NCI-H748 treated with DMSO at 0.1 percent for 48 hours (cell line): ENCODE measurements at regions not wholly inside any gene's neighbourhood (a gene's known extent, or its start where the extent isn't known, plus 50 kb on each side); places are given as distances from the start of the nearest gene placed in this dataset.

Experiments used
- DNase-seq: peaks from one replicate; lab custom pipeline; 2025; lab: John Stamatoyannopoulos, UW

GRCh38 chr1:228848406-228848805, 113.1 kb downstream of the RHOU start:
- DNase-seq, result no peak

- no peak for DNase-seq
Observed at GRCh38 chr1:228849011-228849541, 113.8 kb downstream of the RHOU start.

- DNase-seq, result no peak
Observed at GRCh38 chr1:228850141-228851100, 115.1 kb downstream of the RHOU start.

- no peak for DNase-seq
Observed at GRCh38 chr1:228851193-228851592, 115.9 kb downstream of the RHOU start.

GRCh38 chr1:228851618-228852017, 116.3 kb downstream of the RHOU start:
- no peak for DNase-seq

GRCh38 chr1:228852024-228852423, 116.7 kb downstream of the RHOU start:
- DNase-seq, result no peak

- no peak for DNase-seq
Observed at GRCh38 chr1:228852511-228853088, 117.3 kb downstream of the RHOU start.

GRCh38 chr1:228853191-228853590, 117.9 kb downstream of the RHOU start:
- no peak for DNase-seq

GRCh38 chr1:228853637-228854036, 118.4 kb downstream of the RHOU start:
- DNase-seq, result no peak

GRCh38 chr1:228854907-228855306, 119.6 kb downstream of the RHOU start:
- no peak for DNase-seq

GRCh38 chr1:228857611-228858010, 122.3 kb downstream of the RHOU start:
- DNase-seq, result no peak

- no peak for DNase-seq
Observed at GRCh38 chr1:228860911-228861831, 125.9 kb downstream of the RHOU start.

- DNase-seq, result no peak
Observed at GRCh38 chr1:228861832-228862180, 126.5 kb downstream of the RHOU start.

- DNase-seq, result no peak
Observed at GRCh38 chr1:228862542-228863505, 127.5 kb downstream of the RHOU start.

GRCh38 chr1:228863776-228864175, 128.5 kb downstream of the RHOU start:
- no peak for DNase-seq

GRCh38 chr1:228865627-228866330, 130.5 kb downstream of the RHOU start:
- DNase-seq, result no peak

GRCh38 chr1:228866468-228866867, 131.2 kb downstream of the RHOU start:
- no peak for DNase-seq

- DNase-seq, result no peak
Observed at GRCh38 chr1:228867108-228867950, 132.1 kb downstream of the RHOU start.

GRCh38 chr1:228867951-228868730, 132.9 kb downstream of the RHOU start:
- peak; percentile 32 for DNase-seq
